Bronchial epithelial cell (primary cell): ENCODE measurements at regions not wholly inside any gene's neighbourhood (a gene's known extent, or its start where the extent isn't known, plus 50 kb on each side); places are given as distances from the start of the nearest gene placed in this dataset.

ENCODE experiments used
- DNase-seq: peaks from one replicate; pipeline ENCODE4 v3.0.0-alpha.2; 2010; ENCODE audit warnings: low read depth
- FAIRE-seq: peaks from 2 replicates; lab custom pipeline; 2011; peaks lifted over from hg19 to GRCh38; lab: Jason Lieb, UNC
- H3K27me3 ChIP-seq: 2 replicates; pipeline ENCODE4 v1.5.1; 2011; ENCODE audit warnings: low read length; ENCODE audit not compliant: control insufficient read depth, insufficient read depth
- H3K36me3 ChIP-seq: 2 replicates; pipeline ENCODE4 v1.5.1; 2011; ENCODE audit warnings: low read length; ENCODE audit not compliant: control insufficient read depth, insufficient read depth
- H3K4me3 ChIP-seq: 2 replicates; pipeline ENCODE4 v1.5.1; 2011; ENCODE audit warnings: mild to moderate bottlenecking, low read depth, low read length, control low read depth
- TF ChIP-seq, protein P1 (sequence below): IDR thresholded peaks from 2 replicates; pipeline ENCODE4 v1.5.1; 2011; ENCODE audit warnings: mild to moderate bottlenecking, moderate library complexity, low read length, control low read depth, inconsistent platforms; ENCODE audit not compliant: insufficient read depth, severe bottlenecking

DNA sequence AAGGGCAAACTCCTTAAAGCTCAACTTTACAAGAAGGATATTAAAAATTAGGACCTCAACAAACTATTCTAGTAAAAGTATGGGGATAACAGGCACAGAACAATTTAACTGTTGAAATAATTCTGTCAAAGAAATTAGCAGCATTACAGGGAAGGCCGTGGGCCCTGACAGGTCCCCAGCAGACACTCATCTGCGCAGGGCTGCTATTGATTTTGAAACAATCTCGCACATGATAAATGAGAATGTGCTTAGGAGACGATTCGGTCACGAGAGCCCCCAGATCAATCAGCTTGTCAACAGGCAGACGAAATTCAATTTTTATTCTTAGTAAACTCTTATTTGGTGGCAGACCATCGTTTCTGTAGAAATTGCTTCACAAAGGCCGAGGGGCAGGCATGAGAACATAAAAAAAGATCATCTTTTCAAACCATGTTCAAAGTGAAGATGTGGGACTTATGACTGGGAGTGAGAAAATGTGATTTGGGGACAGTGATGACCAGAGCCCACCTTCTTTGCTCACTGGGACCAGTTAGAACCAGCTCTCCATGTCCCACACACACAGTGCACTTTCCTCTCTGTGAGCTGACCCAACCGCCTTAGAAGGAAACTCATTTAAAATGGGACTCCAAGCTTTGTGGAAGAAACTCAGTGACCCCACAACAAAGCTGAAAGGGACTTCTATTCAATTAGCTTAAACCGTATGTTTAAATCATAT is 654.5 kb downstream of the TOX3 start:
- H3K36me3 ChIP-seq, result no peaks in the 10 kb centered on the region
- FAIRE-seq (no peak), DNase-seq (no peak)
- no peaks in the 10 kb centered on the region for H3K27me3 ChIP-seq
- TF ChIP-seq, protein P1, sequence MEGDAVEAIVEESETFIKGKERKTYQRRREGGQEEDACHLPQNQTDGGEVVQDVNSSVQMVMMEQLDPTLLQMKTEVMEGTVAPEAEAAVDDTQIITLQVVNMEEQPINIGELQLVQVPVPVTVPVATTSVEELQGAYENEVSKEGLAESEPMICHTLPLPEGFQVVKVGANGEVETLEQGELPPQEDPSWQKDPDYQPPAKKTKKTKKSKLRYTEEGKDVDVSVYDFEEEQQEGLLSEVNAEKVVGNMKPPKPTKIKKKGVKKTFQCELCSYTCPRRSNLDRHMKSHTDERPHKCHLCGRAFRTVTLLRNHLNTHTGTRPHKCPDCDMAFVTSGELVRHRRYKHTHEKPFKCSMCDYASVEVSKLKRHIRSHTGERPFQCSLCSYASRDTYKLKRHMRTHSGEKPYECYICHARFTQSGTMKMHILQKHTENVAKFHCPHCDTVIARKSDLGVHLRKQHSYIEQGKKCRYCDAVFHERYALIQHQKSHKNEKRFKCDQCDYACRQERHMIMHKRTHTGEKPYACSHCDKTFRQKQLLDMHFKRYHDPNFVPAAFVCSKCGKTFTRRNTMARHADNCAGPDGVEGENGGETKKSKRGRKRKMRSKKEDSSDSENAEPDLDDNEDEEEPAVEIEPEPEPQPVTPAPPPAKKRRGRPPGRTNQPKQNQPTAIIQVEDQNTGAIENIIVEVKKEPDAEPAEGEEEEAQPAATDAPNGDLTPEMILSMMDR, result no peak
- no peak overlapping the region for H3K4me3 ChIP-seq

DNA sequence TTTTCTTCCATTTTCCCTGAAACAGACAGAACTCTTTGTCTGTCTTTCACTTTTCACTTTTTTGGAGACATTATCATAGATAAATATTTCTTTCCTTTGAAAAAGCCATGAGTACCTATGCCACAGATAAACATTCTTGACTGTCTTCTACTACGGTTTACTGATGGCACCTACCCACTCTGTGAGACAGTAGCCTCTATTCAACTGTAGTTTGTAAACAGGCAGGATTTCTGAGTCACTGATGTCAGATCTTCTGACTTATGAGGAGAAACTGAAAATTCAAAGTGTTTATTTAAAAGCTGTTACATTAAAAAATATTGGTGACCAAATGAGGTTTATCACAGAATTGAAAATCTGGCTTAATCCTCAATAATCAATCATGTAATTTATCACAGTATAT is 658.4 kb downstream of the TOX3 start:
- DNase-seq (peak; percentile 21), FAIRE-seq (no peak)
- H3K4me3 ChIP-seq, result no peak overlapping the region
- H3K27me3 ChIP-seq, result no peaks in the 10 kb centered on the region
- TF ChIP-seq, protein P1, result no peak
- no peaks in the 10 kb centered on the region for H3K36me3 ChIP-seq

DNA sequence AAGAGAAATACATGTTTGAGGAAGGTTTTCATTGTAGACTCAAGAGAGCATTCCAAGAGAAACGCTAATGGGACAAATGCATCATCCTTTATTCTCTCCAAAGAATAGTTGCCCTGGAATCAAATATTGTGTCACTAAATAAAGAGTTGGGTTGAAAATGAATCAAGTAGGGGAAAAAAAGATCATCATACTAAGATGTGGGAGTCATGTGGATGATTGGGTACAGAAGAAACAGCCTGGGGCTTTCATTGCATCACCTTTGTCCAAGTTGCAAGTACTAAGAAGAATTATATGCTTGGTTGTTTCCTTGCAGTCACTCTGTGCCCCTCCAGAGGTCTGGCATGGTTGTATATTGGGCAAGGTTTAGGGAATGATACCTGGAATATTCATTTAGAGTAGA is 658.9 kb downstream of the TOX3 start:
- TF ChIP-seq, protein P1, result no peak
- Histone ChIP-seq H3K27me3 (no peaks in the 10 kb centered on the region), H3K36me3 (no peaks in the 10 kb centered on the region), H3K4me3 (no peak overlapping the region)
- FAIRE-seq (no peak), DNase-seq (peak; percentile 94)

DNA sequence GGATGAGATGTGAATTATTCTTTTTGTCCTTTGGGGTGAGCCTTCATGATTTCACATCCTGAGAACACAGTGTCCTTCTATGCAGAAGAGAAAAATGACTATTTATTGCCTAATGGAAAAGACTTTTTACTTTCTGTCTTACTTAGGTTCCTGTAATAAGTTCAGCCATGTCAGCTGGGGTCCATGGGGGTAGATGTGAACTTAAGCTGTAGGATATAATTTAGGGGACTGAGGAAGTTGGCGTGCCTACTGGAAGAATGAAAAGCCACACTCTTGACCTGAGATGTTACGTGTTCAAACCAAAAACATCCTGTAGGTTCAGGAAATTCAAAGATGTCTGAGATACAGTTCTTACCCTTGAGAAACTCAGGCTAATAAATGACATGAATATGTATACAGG is 660.5 kb downstream of the TOX3 start:
- TF ChIP-seq, protein P1, result no peak
- Histone ChIP-seq H3K36me3 (no peaks in the 10 kb centered on the region), H3K4me3 (no peak overlapping the region), H3K27me3 (no peaks in the 10 kb centered on the region)
- DNase-seq (no peak), FAIRE-seq (no peak)

DNA sequence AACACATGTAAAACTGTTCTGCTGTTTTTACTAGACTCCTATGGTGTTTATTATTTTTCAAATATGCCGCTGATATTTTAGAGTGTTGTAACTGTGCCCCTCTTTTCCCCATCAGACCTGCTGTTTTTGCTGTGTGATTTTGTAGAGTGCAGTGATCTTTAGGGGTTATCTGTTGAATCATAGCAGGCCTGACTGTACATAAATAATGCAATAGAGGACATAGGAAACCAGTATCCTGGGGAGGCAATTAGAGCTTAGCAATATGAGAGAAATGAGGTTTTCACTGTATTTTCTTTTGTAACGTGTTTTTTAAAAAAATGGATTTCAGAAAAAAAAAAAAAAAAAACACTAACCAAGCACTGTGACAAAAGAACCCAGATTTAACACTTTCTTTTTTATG is 662.2 kb downstream of the TOX3 start:
- H3K36me3 ChIP-seq, result no peaks in the 10 kb centered on the region
- no peak for FAIRE-seq
- no peaks in the 10 kb centered on the region for H3K27me3 ChIP-seq
- no peak overlapping the region for H3K4me3 ChIP-seq
- DNase-seq, result no peak
- TF ChIP-seq, protein P1, result no peak

DNA sequence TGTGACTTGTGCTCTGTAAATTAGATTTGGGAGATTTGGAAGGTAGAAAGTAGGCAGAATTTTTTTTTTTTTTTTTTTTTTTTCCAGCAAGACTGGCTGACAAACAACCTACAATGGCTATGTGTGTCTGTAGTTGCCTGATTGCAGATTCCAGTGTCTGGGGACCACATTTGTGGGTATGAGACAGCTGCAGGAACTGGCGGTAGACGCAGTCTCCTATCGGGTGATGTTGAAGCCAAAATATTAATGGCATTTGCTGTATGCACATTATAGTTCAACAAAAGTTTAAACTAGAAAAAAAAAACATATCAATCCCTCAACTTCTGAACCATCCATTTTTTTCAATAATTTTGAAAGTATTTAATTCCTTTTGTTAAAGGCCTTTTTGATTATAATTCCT is 665.2 kb downstream of the TOX3 start:
- Histone ChIP-seq H3K4me3 (no peak overlapping the region), H3K27me3 (no peaks in the 10 kb centered on the region), H3K36me3 (no peaks in the 10 kb centered on the region)
- TF ChIP-seq, protein P1, result no peak
- FAIRE-seq (no peak), DNase-seq (no peak)
